ACHN (cell line): ENCODE measurements at regions not wholly inside any gene's neighbourhood (a gene's known extent, or its start where the extent isn't known, plus 50 kb on each side); places are given as distances from the start of the nearest gene placed in this dataset.
"Not testable (repeated sequence)": the region's sequence is repeated elsewhere in the genome, so short reads cannot be mapped to it uniquely, and the experiment has no call there.

Experiments used
- DNase-seq: peaks from one replicate; pipeline ENCODE4 v3.0.0-alpha.2; 2015
- in situ Hi-C: cut with HindIII; loops from 2 replicates; pipeline ENCODE4 v1.10.0; 2017; ENCODE audit warnings: low sequenced_read_pairs, low pct_ligation_motif_present, low pct_unique_long_range_greater_than_20kb

DNA sequence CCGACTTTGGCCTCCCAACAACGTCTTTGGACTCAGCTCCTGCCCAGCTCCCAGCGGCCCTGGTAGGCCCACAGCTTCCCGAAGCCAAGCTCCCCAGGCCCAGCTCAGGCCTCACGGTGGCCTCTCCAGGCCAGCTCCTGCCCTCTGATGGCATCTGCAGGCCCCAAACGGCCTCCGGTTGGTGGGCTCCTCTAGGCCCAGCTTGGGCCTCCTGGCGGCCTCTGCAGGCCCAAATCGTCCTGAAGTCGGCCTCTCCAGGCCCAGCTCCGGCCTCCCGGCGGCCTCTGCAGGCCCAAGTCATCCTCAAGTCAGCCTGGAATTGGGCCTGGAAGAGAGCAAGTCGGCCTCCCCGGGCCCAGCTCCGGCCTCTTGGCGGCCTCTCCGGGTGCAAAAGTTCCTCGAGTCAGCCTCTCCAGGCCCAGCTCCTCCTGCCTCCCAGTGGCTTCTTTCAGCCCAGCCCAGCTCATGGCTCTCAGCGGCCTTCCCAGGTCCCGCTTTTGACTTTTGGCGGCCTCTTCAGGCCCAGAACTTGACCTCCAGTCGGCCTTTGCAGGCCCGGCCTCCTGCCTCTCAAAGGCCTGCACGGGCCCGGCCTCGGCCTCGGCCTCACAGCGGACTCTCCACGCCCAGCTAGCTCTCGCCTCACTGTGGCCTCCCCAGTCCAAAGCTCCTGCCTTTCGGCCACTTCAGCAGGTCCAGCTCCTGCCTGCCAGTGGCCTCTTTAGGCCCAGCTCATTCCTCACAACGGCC lies 50.9 kb upstream of the METTL14 start:
- DNase-seq, in situ Hi-C loops: not testable (repeated sequence)
